ENCODE measurements at regions not wholly inside any gene's neighbourhood (a gene's known extent, or its start where the extent isn't known, plus 50 kb on each side); places are given as distances from the start of the nearest gene placed in this dataset.

- TF ChIP-seq RAD21 (conservative IDR thresholded peaks at IDR 0.05) (no peak), CTCF (IDR thresholded peaks at IDR 0.05; ENCODE audit: poor library complexity, severe bottlenecking) (no peak), SMC3 (conservative IDR thresholded peaks at IDR 0.05; ENCODE audit: poor library complexity) (no peak), EZH2 (IDR thresholded peaks at IDR 0.05; ENCODE audit: borderline replicate concordance, insufficient read depth, low read length, poor library complexity, severe bottlenecking) (no peak), POLR2AphosphoS5 (IDR thresholded peaks at IDR 0.05) (no peak), REST (IDR thresholded peaks at IDR 0.05; ENCODE audit: borderline replicate concordance) (no peak), TAF1 (IDR thresholded peaks at IDR 0.05; ENCODE audit: low read depth) (no peak)
These were observed 911.0 kb downstream of the PCDH17 start for GRCh38 chr13:58542530-58542929.
